ENCODE measurements at regions not wholly inside any gene's neighbourhood (a gene's known extent, or its start where the extent isn't known, plus 50 kb on each side); places are given as distances from the start of the nearest gene placed in this dataset.

DNA sequence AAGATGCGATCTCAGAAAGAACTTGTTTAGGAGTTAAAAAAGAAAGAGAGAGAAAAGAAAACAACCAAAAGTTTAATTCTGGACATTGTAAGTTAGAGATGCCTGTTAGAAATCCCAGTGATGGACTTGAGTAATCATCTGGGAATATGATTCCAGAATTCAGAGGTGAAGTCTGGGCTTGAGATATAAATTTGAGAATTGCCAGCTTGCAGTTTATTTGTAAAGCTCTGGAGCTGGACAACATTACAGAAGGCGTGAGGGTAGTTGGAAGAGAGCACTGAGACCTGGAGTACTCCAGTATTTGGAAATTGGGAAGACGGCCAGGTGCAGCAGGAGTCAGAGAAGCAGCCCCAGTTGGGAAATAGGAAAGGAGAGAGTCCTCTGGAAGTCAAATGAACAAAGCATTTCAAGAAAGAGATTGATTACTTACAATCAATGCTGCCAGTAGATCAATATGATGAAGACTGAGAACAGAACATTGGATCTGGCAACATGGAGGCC is 128.8 kb upstream of the ARHGAP28 start:
- no peak for DNase-seq (ENCODE audit: low spot score)
- intact Hi-C loops (cut with DNase I), result no loop called here

DNA sequence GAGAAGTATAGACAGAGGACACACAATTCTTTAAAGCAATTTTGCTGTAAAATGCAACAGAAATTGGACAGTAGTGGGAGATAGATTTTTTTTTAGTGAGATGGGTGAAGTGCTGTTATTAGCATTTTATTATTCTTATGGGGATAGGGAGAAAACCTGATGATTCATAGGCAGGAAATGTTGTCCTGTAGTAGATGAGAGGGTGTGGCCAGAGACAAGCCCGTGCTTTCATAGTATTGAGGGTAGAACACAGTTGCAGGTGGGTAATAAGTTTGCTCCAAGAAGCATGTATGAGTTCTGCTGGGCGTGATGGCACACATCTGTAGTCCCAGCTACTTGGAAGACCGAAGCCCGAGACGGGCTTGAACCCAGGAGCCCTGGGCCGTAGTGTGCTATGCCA is 128.3 kb upstream of the ARHGAP28 start:
- intact Hi-C loops (cut with DNase I), result no loop called here
- no peak for DNase-seq (ENCODE audit: low spot score)

DNA sequence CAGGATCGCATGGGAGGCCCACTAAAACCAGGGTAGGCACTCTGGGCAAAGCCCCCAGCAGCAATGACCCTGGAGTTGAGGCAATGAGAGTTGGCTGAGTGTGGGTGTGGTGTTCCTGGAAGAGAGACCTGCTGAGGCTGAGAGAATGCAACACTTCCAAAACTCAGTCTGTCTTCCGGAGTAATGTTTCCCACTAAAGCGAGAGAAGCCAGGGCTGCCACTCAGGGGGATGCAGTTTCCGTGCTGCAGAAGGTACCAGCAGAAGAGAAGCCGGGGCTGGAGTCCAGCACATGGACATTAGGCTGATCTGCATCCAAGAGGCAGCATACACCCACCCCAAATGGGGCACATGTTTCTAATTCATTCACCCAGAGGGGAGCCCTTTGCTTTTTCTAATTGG is 127.2 kb upstream of the ARHGAP28 start:
- intact Hi-C loops (cut with DNase I), result no loop called here
- no peak for DNase-seq (ENCODE audit: low spot score)

DNA sequence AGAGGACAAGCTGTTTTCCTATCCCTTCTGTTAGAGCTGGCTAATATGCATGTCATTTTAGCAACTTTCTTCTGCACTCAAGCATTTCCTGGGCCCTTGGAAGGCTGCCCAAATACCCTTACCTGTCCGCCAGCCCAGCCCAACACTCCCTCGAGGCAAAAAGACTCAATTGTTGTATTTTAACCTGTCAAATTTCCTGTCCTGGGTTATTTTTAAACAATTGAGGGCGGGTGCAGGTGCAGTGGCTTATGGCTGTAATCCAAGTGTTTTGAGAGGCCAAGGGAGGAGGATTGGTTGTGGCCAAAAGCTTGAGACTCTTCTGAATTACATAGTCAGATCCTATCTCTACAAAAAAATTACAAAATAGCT is 125.0 kb upstream of the ARHGAP28 start:
- intact Hi-C loops (cut with DNase I), result no loop called here
- no peak for DNase-seq (ENCODE audit: low spot score)

DNA sequence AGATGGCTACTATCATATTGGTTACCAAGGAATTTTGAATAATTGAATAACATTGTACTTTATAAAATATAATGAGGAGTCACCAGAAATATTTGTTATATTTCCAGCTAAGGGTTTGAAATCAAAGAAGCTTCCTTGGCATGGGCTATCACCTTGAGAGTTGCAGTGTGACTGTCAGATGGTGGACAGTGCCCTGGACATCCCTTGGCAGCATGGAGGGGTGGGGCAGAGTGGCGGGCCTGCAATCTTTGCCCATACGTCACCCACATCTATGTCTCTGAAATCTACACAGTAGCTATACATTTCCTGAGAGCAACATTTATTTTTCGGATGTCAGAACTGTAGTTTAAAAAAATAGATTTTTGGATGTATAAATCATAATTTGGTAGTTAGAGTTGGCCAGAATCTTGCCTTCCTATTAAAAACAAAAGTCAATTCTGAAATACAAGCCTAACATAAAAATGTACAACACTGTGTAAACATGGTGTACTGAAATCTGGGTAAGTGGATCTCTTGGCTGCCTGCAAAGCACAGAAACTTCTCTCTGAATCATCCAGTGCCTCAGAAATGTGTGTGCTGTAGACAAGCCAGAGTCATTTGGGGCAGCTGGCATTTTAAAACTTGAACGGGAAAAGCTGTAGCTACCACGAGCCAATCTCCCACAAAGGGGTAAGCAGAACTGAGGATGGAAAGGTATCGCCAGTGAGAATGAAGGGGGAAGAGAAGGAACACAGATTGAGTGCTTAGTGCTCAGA is 124.2 kb upstream of the ARHGAP28 start:
- no peak for DNase-seq (ENCODE audit: low spot score)
- intact Hi-C loops (cut with DNase I), result no loop called here

DNA sequence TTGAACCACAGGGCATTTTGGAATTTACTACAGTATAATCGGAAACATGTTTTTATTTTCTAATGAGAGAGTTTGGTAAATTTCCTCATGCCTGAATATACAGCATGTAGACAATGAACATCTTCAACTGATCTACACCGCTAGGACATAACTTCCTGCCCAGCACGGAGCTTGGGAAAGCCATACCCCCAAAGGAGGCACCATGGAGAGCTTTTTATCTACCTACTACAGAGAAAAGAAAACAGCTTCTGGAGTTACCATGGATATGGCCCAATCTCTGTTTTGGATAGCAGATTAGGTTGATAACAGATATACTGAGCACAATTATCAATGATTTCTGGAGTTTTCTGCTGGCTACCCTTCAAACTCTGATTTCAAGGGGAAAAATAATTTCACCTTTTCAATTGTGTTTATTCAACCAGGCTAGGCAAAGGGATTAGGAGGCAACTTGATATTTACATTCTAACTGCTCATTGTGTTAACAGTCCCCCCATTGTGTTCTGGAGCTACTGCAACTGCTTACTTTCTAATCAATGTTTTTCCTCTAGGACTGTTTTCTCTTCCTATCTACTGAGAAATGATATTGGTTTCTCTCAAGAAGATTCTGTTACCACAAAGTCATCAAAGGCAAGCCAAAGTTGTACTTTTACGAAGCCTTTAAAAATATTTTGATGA is 123.0 kb upstream of the ARHGAP28 start:
- intact Hi-C loops (cut with DNase I), result no loop called here

DNA sequence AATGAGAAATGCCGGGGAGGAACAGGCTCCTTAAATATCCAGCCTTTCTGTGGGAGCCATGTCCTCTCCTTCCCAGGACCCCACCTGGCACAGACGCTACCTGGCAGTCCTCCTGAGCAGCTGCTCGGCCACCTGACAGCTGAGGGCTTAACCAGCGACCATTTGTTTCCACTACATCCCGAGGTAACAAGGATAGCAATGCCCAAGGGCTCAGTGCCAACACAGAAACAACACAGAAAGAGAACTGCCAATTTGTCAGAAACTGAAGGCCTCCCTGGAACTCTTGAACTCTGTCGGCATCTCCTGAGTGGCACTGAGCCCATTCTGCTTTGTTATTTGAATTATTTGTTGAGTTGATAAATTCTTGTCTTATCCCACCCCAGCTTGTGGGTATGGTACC is 122.2 kb upstream of the ARHGAP28 start:
- DNase-seq (ENCODE audit: low spot score), result no peak
- intact Hi-C loops (cut with DNase I), result no loop called here

More for the DNA sequence above, 123.0 kb upstream of the ARHGAP28 start:
- DNase-seq (ENCODE audit: low spot score), result no peak

DNA sequence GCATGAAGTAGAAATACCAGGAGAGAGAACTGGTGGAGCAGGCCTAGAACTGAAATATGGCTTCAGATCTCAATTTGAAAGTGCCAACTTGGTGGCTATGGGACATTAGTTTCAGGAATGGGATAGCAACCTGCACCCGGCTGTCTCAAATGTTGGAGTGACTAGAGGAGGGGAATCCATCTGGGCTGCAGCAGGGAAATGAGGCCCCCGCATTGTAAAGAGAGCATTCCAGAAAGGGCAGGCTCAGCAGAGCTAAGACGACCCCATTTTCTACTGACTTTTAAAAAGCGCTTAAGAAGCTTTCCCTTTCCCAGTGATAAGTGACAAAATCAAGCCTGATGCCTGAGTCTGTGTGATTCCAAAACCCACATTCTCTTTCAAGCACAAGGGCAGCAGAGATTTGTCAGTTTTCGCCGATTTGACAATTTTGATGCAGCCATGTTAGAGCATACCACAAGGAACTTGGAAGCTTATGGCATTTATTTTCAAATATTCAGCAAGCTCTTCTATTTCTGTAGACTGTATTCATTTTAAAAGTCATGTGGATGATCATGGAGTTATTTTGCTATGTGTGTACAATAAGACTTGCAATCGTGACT is 119.8 kb upstream of the ARHGAP28 start:
- no peak for DNase-seq (ENCODE audit: low spot score)
- intact Hi-C loops (cut with DNase I), result loop anchor here in 1 of 2 donors (10.0 kb wide), 1 partner anchor 265 kb away; no protein-coding TSS in a partner anchor

DNA sequence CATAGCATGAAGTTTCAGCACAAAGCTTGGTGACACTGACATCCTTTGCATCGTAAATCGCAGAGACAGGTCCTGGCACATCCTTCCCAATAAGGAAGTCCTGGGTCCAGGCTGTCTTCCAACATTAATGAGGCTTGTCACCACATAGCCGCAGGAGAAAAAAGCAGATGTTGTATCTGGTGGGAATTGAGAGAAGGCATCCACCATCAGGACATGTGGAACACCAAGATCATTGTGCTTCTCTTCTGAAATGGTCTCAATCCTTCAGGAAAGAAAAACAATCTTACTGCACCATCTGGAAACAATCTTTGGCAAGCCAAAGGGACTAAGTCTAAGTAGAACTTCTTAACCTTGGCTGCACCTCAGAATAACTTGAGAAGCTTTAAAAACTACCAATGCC is 119.0 kb upstream of the ARHGAP28 start:
- DNase-seq (ENCODE audit: low spot score), result no peak
- intact Hi-C loops (cut with DNase I), result loop anchor here in 1 of 2 donors (10.0 kb wide), 1 partner anchor 264 kb away; no protein-coding TSS in a partner anchor

DNA sequence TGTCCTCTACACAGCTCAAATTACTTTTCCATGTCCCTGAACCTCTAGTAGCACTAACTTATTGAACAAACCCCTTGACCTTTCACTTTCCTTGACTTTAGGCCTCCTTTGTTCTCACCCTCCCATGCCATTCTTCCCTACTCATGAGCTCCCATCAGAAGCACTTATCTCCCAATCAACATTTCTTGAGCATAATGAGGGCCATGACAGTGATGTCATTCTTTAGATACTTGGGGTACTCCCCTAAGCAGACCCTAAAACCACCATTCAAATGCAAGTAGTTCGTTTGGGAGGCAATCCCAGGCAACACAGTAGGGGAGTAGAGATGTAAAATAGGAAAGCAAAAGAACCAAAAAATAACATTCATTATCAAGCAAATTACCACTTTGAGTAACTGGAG is 115.9 kb upstream of the ARHGAP28 start:
- DNase-seq (ENCODE audit: low spot score), result no peak
- intact Hi-C loops (cut with DNase I), result loop anchor here in 1 of 2 donors (10.0 kb wide), 1 partner anchor 261 kb away; no protein-coding TSS in a partner anchor

DNA sequence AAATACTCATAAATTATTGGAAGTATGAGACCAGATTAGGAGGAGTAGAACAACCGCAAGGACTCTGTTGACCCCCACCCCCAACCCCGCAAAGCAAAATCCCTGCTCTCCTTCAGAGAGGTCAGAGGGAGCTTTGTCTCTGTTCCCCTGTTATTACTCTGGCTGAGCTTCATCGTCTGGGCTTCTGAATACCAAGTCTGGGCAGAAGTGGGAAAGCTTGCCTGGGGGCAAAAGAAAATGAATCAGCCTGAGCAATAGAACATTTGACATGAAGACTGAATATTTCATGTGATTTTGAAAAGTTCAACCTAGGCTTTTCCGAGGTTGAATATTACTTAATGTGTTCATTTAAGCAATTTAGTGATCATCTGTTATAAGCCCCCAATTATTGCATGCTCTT is 114.6 kb upstream of the ARHGAP28 start:
- intact Hi-C loops (cut with DNase I), result loop anchor here in 1 of 2 donors (10.0 kb wide), 1 partner anchor 260 kb away; no protein-coding TSS in a partner anchor
- no peak for DNase-seq (ENCODE audit: low spot score)

DNA sequence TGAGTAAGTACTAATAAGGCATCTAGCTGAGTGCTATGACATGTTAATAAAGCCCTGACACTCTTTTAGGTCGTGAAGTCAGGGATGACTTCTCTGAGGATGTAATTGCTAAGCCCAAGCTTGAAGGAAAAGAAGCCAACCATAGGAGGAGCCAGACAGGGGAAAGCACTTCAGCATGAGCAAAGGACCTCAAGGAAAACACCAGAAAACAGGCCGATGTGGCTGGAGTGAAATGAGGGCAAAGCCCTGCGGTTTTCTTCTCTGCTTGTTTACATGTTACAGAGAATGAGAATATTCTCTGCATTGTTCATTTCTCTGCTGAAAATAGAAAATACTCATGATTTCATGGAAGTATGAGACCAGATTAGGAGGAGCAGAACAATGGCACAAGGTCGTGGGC is 112.5 kb upstream of the ARHGAP28 start:
- DNase-seq (ENCODE audit: low spot score), result no peak
- intact Hi-C loops (cut with DNase I), result loop anchor here in 1 of 2 donors (10.0 kb wide), 1 partner anchor 258 kb away; no protein-coding TSS in a partner anchor

DNA sequence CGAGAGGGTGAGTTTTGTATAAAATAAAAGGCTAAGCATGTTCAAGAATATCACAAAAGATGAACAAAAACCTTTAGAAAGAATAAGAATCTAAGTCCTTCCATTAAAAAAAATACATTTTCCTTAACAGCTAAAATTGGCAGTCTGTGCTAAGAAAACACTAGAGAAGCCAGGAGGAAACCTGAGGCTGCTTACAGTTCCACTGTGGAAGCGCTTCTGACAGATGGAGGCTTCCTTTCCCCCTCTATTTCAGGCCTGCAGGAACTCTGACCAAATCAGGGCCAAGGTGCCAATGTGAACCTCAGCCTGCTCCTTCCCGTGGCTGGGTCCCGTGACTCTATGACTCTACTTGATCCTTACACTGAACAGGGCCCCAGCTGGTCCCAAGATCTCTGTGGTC is 108.1 kb upstream of the ARHGAP28 start:
- intact Hi-C loops (cut with DNase I), result no loop called here
- DNase-seq (ENCODE audit: low spot score), result no peak

DNA sequence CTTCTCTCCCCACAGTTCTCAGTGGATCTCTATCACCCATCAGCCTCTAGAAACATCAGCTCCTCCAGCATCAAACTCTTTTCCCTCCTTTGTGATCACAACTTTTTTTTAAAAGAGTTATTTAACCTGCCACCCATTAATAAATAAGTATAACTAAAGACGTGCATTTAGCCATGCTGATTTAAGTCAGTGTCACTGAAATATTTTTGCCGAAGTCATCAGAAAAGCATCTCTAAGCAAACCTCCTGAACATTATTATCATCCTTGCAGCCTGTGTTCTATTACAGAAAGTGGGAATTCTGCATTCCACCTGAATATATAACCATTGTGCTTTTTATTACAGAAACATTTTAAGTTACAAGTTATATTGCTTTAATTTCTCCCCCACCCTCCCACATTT is 106.2 kb upstream of the ARHGAP28 start:
- DNase-seq (ENCODE audit: low spot score), result no peak
- intact Hi-C loops (cut with DNase I), result no loop called here

DNA sequence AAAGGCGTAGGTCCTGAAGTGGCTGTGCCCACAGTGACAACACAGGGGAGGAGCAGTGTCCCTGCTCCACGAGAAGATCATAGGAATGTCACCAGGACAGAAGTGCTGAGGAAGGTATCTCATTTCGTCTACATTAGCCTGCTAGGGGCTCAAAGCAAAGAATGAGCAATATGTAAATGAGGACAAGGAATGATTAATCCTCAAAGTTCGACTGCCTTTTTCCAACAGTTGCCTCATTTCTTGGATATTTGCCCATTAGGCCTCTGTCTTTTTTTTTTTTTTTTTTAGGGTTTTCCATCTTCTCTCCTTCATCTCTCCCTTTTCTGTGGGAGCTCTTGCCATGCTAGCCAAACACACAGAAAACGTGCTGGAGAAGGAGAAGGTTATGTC is 105.2 kb upstream of the ARHGAP28 start:
- intact Hi-C loops (cut with DNase I), result no loop called here
- no peak for DNase-seq (ENCODE audit: low spot score)

DNA sequence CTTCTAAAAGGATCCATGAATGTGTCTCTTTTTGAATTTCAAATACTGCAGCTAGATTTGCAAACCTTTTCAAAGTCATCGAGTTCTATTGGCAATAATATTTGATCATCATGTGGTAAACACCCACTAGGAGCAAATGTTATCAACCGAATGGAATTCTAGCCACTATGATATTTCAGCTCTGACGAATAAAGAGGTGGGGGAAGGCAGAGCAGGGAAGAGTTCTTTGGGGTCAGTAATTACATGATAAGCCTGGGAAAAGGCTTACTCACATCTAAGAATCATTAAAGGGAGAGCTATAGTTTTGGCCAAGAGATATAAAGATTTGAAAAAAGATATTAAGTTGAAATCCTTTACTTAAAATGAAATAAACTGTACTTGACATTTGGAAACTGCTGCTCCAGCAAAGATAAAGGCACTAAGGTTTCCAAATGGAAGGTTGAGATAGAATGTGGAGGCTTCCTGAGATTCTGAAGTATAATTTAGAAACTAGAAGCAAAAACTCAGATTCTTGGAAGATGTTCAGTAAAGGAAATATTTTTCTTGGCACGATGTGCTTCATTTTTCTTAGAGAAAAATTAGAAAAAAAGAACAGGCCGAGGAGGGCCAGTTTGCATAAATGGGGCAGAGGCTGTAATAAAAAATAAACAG is 104.7 kb upstream of the ARHGAP28 start:
- DNase-seq (ENCODE audit: low spot score), result no peak
- intact Hi-C loops (cut with DNase I), result no loop called here

DNA sequence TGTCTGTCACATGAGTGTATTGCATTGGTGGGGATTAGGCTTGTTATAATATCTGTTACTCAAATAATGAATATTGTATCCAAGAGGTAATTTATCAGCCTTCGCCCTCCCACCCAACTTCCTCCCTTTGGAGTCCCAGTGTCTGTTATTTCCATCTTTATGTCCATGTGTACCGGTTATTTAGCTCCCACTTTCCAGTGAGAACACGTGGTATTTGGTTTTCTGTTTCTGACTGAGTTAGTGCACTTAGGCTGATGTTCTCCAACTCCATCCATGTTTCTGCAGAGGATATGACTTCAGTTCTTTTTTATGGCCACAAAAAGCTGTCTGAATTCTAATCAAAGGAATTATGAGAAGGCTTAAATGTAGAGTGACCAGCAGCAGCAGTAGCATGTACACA is 104.0 kb upstream of the ARHGAP28 start:
- intact Hi-C loops (cut with DNase I), result no loop called here
- no peak for DNase-seq (ENCODE audit: low spot score)

DNA sequence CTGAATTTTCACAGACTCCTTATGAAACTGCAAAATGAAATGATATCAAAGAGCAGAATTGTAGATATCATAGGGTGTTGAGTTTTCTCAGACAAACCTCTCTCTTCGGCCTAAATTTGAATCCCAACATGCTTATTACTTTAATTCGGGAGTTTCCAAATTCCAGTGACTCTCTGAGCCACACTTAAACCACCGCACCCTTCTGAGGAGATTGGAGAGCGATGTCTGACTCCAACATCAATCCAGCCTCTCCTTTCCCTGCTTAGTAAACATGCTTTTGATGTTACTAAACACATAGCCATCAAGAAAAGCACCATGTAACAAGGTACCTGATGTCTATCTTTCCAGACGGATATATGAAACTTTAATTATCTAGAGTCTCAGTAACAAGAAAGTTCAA is 103.1 kb upstream of the ARHGAP28 start:
- intact Hi-C loops (cut with DNase I), result no loop called here
- no peak for DNase-seq (ENCODE audit: low spot score)

DNA sequence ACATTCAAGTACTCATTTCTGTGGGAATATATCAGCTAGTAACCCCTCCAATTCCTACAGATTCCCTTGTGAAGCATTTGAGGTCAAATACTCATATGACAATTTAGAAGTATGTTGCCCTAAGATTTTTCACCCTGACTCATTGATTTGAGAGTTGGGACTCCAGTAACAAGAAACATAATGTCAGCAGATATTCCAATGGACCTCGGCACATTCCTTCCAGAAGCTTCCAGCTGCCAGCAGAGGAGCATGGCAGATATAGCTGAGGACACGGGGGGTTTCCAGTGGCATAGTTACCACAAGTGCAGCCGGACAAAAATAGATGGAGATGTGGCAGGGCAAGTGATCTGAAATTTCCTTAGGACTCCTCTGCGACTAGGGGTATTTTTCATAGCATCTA is 101.9 kb upstream of the ARHGAP28 start:
- no peak for DNase-seq (ENCODE audit: low spot score)
- intact Hi-C loops (cut with DNase I), result no loop called here

DNA sequence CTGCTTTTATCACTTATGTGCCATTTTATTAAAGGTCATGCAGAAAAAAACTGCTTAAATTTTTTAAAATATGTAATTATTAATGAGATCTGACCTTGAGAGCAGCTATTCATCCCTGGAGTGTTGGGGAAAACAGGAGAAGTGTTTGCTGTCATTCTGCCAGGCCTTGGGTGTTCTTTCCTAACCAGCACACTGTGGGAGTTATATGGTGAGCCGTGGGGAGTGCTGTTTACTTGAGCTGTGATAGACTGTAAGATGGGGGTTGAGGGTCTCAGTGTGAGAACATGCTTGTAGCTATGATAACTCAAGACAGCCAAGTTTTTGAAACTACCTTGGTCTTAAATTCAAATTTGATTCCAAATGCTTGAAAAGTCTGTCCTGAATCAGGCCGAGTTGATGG is 101.3 kb upstream of the ARHGAP28 start:
- intact Hi-C loops (cut with DNase I), result no loop called here
- DNase-seq (ENCODE audit: low spot score), result no peak
